Gastrocnemius medialis (tissue), 4 donors: ENCODE measurements at regions not wholly inside any gene's neighbourhood (a gene's known extent, or its start where the extent isn't known, plus 50 kb on each side); places are given as distances from the start of the nearest gene placed in this dataset.

Experiments
- POLR2A ChIP-seq, 2 donors: fragments of 450-650 bp; IDR thresholded peaks; one replicate each; pipeline ENCODE4 v1.6.1; 2017; ENCODE audit warnings: antibody characterized with exemption in 2 of 2, mild to moderate bottlenecking in 2 of 2, moderate library complexity in 2 of 2
- TF ChIP-seq, protein P1 (sequence below), 5 experiments: fragments of 450-650 bp in 3 of 5; fragments of 200-600 bp in 2 of 5; sonication (generic) in 2 of 5; IDR thresholded peaks in 4 of 5; conservative IDR thresholded peaks in 1 of 5; 1 replicate in 4 of 5; 2 replicates in 1 of 5; pipeline ENCODE4 v1.5.1; 2016 to 2019; ENCODE audit warnings: antibody characterized with exemption in 5 of 5, mild to moderate bottlenecking in 3 of 5, moderate library complexity in 3 of 5

GRCh38 chr1:223487887-223488259 is 94.7 kb downstream of the CCDC185 start:
- TF ChIP-seq, protein P1, sequence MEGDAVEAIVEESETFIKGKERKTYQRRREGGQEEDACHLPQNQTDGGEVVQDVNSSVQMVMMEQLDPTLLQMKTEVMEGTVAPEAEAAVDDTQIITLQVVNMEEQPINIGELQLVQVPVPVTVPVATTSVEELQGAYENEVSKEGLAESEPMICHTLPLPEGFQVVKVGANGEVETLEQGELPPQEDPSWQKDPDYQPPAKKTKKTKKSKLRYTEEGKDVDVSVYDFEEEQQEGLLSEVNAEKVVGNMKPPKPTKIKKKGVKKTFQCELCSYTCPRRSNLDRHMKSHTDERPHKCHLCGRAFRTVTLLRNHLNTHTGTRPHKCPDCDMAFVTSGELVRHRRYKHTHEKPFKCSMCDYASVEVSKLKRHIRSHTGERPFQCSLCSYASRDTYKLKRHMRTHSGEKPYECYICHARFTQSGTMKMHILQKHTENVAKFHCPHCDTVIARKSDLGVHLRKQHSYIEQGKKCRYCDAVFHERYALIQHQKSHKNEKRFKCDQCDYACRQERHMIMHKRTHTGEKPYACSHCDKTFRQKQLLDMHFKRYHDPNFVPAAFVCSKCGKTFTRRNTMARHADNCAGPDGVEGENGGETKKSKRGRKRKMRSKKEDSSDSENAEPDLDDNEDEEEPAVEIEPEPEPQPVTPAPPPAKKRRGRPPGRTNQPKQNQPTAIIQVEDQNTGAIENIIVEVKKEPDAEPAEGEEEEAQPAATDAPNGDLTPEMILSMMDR (IDR thresholded peaks at IDR 0.05 in 4 of 5, conservative IDR thresholded peaks at IDR 0.05 in 1 of 5): no peak
- TF ChIP-seq POLR2A (IDR thresholded peaks at IDR 0.05): no peak
